ENCODE measurements at regions not wholly inside any gene's neighbourhood (a gene's known extent, or its start where the extent isn't known, plus 50 kb on each side); places are given as distances from the start of the nearest gene placed in this dataset.

GRCh38 chr1:223462047-223462630 lies 68.9 kb downstream of the CCDC185 start:
- Histone ChIP-seq H3K27ac (ENCODE audit: extremely low read depth, low read depth, low read length) (no peak overlapping the region), H3K9me3 (ENCODE audit: control insufficient read depth, insufficient read depth, low read depth, low read length) (no peaks in the 10 kb centered on the region), H3K4me1 (ENCODE audit: control insufficient read depth, insufficient read depth, low read length) (0 out of 2 replicates have a peak, but pooled peaks cover 2% of the 10 kb centered on the region), H3K4me3 (ENCODE audit: low read depth, low read length) (no peak overlapping the region), H3K36me3 (ENCODE audit: control insufficient read depth in 2 of 2, insufficient read depth in 1 of 2, low read length in 2 of 2) (no peaks in the 10 kb centered on the region)
- CTCF ChIA-PET: interaction anchor here (0.6 to 1.3 kb wide), 5 partner anchors 301 to 1007 kb away, joined by 3 read pairs; no protein-coding TSS in a partner anchor
- POLR2A ChIA-PET: interaction anchor here (1.4 kb wide), 1 partner anchor 29 kb away, joined by 3 read pairs; no protein-coding TSS in a partner anchor
- no peak for TF ChIP-seq BCL11B (tag by site-specific recombination; IDR thresholded peaks at IDR 0.05; ENCODE audit: low read depth)
- no peak for TF ChIP-seq ZNF148 (tag by site-specific recombination; IDR thresholded peaks at IDR 0.05; ENCODE audit: borderline replicate concordance)
- TF ChIP-seq SCRT1 (tag by site-specific recombination; IDR thresholded peaks at IDR 0.05; ENCODE audit: borderline replicate concordance): peak; percentile 73; the same call in 1 of the 2 replicates
- peak; percentile 66 for TF ChIP-seq FEZF1 (tag by site-specific recombination; IDR thresholded peaks at IDR 0.05)
- no peak for TF ChIP-seq AEBP2 (tag by site-specific recombination; IDR thresholded peaks at IDR 0.05; ENCODE audit: borderline replicate concordance)
- peak; percentile 48 for TF ChIP-seq EGR2 (tag by site-specific recombination; IDR thresholded peaks at IDR 0.05; ENCODE audit: low read depth)
- peak; percentile 93 for TF ChIP-seq SCRT2 (tag by site-specific recombination; IDR thresholded peaks at IDR 0.05)
- TF ChIP-seq KLF7 (tag by site-specific recombination; IDR thresholded peaks at IDR 0.05; ENCODE audit: borderline replicate concordance): no peak
- 0 out of 2 replicates have a peak, but pooled peaks have one; percentile 13 for TF ChIP-seq KLF10 (tag by site-specific recombination; IDR thresholded peaks at IDR 0.05)
- TF ChIP-seq ZNF792 (tag by site-specific recombination; IDR thresholded peaks at IDR 0.05): no peak
- TF ChIP-seq ZBTB10 (tag by site-specific recombination; IDR thresholded peaks at IDR 0.05): no peak
- TF ChIP-seq ZNF341 (tag by site-specific recombination; IDR thresholded peaks at IDR 0.05; ENCODE audit: low read depth): no peak
- TF ChIP-seq ZNF324 (tag by site-specific recombination; IDR thresholded peaks at IDR 0.05): no peak
- peak; percentile 45; the same call in 1 of the 2 replicates for TF ChIP-seq ZFHX2 (tag by site-specific recombination; conservative IDR thresholded peaks at IDR 0.05)
- no peak for TF ChIP-seq ZNF704 (tag by site-specific recombination; IDR thresholded peaks at IDR 0.05)
- no peak for TF ChIP-seq ZNF600 (tag by site-specific recombination; IDR thresholded peaks at IDR 0.05)
- TF ChIP-seq ZNF701 (tag by site-specific recombination; IDR thresholded peaks at IDR 0.05): no peak
- TF ChIP-seq ZNF280D (tag by site-specific recombination; IDR thresholded peaks at IDR 0.05): no peak

Measured in HEK293 (cell line).